D721Med (cell line): ENCODE measurements at regions not wholly inside any gene's neighbourhood (a gene's known extent, or its start where the extent isn't known, plus 50 kb on each side); places are given as distances from the start of the nearest gene placed in this dataset.
"Not testable (repeated sequence)": the region's sequence is repeated elsewhere in the genome, so short reads cannot be mapped to it uniquely, and the experiment has no call there.

Experiments used
- DNase-seq: peaks from one replicate; pipeline ENCODE4 v3.0.0; 2011; ENCODE audit warnings: low spot score; ENCODE audit not compliant: insufficient read length
- FAIRE-seq: peaks from 2 replicates; lab custom pipeline; 2011; peaks lifted over from hg19 to GRCh38; lab: Jason Lieb, UNC
- TF ChIP-seq, protein P1 (sequence below): IDR thresholded peaks from 2 replicates; pipeline ENCODE4 v1.5.1; 2012; ENCODE audit warnings: mild to moderate bottlenecking, control low read depth; ENCODE audit not compliant: insufficient read depth; ENCODE audit errors: missing control alignments

DNA sequence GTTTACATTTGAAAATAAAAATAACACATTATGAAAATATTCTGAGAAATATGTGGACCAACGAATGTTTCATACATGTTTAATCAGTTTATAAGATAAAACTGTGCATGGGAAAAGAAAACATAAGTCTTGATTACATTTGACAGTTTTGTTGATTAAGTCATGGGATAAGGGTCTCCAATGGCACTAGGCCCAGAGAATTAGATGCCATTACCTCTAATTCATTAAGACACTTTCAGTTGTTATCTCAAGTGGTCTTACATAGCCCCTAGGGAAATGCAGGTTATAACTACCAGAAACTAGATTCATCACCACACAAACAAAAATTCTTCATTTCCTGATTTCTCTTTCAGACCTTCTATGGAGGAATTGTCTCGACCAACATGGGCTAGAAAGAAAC is 300.8 kb downstream of the PCDH7 start:
- TF ChIP-seq, protein P1, sequence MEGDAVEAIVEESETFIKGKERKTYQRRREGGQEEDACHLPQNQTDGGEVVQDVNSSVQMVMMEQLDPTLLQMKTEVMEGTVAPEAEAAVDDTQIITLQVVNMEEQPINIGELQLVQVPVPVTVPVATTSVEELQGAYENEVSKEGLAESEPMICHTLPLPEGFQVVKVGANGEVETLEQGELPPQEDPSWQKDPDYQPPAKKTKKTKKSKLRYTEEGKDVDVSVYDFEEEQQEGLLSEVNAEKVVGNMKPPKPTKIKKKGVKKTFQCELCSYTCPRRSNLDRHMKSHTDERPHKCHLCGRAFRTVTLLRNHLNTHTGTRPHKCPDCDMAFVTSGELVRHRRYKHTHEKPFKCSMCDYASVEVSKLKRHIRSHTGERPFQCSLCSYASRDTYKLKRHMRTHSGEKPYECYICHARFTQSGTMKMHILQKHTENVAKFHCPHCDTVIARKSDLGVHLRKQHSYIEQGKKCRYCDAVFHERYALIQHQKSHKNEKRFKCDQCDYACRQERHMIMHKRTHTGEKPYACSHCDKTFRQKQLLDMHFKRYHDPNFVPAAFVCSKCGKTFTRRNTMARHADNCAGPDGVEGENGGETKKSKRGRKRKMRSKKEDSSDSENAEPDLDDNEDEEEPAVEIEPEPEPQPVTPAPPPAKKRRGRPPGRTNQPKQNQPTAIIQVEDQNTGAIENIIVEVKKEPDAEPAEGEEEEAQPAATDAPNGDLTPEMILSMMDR = no peak
- FAIRE-seq (no peak), DNase-seq (no peak)

GRCh38 chr4:31022702-31023101 is 302.5 kb downstream of the PCDH7 start:
- no peak for FAIRE-seq
- TF ChIP-seq, protein P1 = no peak

GRCh38 chr4:31023109-31023508 is 302.9 kb downstream of the PCDH7 start:
- TF ChIP-seq, protein P1 = no peak
- no peak for FAIRE-seq
- DNase-seq = no peak

More at GRCh38 chr4:31022702-31023101, 302.5 kb downstream of the PCDH7 start:
- no peak for DNase-seq

DNA sequence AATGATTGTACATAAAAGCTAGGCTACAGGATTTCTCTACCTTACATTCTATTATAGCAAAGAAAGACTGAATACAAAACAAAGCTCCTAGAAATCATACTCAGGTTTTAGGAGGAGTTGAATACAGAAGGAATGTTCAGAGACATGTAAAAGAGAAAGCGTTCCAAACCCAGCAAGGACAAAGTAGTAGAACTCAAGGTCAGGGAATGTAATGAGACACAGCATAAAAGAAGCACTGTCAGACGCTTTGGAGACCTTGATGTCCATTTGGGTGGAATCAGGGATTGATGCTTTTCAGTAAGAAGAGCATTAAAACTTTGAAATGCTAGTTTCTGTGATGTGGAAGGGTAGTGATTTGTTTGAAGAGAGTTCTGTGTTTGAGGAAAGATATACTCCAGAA is 303.6 kb downstream of the PCDH7 start:
- TF ChIP-seq, protein P1 = no peak
- FAIRE-seq (no peak), DNase-seq (no peak)

DNA sequence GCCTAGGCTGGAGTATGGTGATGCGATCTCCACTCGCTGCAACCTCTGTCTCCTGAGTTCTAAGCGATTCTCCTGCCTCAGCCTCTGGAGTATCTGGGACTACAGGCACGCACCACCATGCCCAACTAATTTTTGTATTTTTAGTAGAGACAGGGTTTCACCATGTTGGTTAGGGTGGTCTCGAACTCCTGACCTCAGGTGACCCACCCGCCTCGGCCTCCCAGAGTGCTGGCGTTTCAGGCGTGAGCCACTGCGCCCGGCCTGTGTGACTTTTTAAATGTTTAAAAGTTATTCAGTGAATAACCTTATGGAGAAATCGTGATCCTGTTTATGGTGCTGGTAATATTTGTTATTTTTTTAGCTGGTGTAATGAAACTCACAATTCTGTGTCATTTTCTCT is 304.6 kb downstream of the PCDH7 start:
- not testable (repeated sequence) for FAIRE-seq

GRCh38 chr4:31026256-31026655 is 306.1 kb downstream of the PCDH7 start:
- FAIRE-seq (no peak), DNase-seq (no peak)
- TF ChIP-seq, protein P1 = no peak

More for the DNA sequence above, 304.6 kb downstream of the PCDH7 start:
- DNase-seq = not testable (repeated sequence)

DNA sequence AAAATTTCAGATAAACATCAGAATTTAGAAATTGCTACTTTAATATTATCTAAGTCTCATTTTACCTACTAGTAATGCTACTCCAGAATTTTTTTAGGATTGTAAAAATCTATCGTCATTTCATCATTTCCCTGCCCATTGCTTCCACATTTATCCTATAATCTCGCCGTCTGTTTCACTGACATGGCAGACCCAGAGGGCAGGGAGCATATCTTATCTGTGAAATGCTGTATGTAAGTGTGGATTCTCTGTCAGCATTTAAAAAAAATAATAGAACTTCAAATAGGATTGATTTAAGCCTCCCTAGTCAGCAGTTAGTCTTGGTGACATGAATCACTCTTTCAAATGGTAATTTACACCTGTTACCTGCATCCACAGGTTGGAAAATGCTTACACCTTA is 314.4 kb downstream of the PCDH7 start:
- DNase-seq (no peak), FAIRE-seq (no peak)
- TF ChIP-seq, protein P1 = no peak

- TF ChIP-seq, protein P1 = no peak
- DNase-seq (no peak), FAIRE-seq (no peak)
These were observed 315.6 kb downstream of the PCDH7 start for GRCh38 chr4:31035761-31036160.
